GM21367 (cell line): ENCODE measurements at regions not wholly inside any gene's neighbourhood (a gene's known extent, or its start where the extent isn't known, plus 50 kb on each side); places are given as distances from the start of the nearest gene placed in this dataset.
A peak's percentile ranks its signal among the peaks of the same experiment; 100 is the strongest.

Experiments used
- ATAC-seq: cut with Tn5 transposase; IDR thresholded peaks from one replicate; pipeline ENCODE4 v1.9.1; 2021; ENCODE audit not compliant: unreplicated experiment

DNA sequence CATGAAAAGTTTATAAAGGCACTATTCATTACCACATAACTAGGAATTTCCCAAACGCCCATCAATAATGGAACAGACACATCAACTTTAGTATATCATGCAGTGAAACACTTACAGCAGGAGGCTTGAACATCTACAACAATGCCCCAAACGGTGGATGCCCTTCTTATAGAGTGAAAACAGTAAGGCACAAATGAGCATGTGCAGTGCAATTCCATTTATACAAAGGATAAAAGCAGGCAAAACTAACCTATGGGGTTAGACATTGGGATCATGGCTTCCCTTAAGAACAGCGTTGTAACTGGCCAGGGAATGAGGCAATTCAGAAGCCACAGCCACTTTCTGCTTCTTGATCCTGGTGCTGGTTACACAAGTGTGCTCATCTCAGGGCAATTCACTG, 1363.0 kb downstream of the TBC1D22A start:
- ATAC-seq, result no peak

DNA sequence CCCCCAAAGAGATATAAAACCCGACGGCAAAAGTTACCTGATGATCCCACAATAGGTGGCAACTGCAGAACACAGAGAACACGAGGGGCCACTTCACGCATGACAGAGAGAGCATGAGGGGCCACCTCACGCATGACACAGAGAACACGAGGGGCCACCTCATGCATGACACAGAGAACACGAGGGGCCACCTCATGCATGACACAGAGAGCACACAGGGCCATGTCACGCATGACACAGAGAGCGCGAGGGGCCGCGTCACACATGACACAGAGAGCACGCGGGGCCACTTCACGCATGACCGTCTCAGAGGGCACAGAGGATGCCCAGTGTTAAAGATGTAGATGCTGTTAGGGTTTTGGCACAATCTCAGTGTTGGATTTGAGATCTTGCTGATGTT, 1359.5 kb downstream of the TBC1D22A start:
- ATAC-seq, result no peak

DNA sequence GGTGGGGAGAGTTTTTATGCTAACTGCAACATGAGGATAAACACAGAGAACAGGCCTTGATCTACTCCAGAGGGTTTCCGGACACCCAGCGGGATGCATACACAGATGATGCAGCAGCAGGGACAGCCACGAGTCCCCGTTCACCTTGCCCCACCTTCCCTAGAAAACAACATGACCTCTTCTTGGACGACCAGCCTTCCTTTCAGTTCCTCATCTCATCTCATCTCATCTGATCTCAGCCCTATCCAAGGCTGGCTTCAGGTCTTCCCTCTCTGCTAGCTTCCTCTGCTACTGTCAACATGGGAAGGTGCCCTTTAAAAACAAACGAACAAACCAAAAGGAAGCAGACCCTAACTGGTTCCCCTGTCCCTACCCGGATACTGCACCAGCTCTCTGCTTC, 1356.2 kb downstream of the TBC1D22A start:
- no peak for ATAC-seq

DNA sequence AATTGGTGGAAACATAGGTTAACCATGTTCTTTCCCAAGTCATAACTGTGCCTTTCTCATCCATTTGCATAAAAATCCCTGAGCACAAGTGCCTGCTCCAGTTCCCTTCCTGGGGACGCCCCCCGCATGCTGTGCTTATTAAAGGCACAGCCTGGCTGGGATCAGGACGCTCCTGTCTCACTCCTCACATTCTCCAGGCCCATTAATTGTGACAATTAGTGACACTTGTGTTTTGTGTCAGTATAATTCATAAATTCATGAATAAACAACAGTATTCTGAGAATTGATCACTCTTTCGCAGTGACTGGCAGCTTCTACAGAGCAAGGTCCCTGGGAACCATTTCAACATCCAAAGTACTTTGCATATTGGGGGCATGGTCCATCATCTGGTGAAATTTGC, 1354.4 kb downstream of the TBC1D22A start:
- ATAC-seq, result no peak

DNA sequence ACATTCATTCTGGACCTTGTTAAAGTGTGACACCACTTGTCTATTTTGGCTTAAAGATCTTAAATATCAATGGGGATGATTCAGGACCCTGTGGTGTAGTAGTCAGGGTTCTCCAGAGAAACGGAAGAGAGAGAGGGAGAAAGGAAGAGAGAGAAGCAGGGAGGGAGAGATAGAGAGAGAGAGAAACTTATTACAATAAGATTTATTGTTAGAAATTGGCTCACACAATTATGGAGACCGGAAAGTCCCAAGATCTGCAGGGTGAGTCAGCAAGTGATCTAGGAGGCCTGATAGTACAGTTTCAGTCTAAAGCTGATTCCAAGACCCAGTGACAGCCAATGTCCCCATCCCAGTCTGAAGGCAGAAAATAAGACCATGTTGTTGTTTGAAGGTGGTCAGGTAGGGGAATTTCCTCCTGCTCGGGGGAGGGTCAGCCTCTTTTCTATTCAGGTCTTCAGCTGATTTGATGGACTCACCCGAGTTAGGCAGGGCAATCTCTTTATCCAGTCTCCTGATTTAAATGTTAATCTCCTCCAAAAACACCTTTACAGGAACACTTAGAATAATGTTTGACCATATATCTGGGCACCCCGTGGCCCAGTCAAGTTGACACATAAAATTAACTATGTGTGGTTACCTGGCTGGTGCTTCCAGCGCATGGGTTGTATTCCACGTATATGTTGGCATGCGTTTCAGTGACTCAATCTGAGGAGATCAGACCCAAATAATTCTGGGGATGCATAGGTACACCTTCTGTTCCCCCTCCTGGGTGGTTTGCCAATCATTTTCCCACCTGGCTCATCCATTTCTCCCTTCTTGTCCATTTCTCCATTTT, 1350.5 kb downstream of the TBC1D22A start:
- ATAC-seq, result no peak

DNA sequence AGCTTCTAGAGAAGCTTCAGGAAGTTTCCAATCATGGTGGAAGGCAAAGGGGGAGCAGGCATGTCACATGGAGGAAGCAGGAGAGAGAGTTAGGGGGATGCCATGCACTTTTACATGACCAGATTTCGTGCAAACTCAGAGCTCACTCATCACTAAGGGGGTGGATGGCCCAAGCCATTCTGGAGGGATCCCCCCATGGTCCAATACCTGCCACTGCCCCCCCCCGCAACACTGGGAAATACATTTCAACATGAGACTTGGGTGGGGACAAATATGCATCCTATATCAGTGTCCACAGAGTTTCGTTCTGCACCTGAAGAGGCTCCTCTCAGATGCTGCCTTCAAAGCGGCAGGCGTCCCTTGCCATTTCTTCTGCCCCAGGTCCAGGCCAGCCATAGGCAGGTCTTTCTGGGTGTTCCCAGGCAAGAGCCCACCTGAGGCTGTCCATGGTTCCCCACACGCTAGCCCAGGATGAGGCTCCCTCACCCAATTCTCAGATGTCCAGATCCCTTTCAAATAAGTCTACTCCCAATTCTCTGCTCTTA, 1344.3 kb downstream of the TBC1D22A start:
- no peak for ATAC-seq

DNA sequence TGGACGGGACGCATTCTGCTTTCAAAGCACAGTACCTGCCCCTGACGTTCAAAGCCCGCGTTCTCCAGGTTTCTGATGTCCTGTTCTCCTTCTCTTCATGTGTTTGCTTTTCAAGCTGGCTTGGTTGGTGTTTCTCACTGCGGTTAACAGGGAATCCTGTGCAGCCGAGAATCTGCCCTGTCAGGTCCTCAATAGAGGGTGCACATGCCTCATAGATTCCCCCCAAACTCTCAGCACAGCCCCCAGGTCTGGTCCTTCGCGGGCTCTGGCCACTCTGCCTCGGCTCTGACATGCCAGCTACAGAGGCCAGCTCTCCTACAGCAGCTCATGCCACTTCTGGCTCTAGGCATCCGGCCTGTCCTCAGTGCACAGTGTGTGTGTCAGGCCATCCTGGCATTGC, 1343.8 kb downstream of the TBC1D22A start:
- ATAC-seq, result no peak

DNA sequence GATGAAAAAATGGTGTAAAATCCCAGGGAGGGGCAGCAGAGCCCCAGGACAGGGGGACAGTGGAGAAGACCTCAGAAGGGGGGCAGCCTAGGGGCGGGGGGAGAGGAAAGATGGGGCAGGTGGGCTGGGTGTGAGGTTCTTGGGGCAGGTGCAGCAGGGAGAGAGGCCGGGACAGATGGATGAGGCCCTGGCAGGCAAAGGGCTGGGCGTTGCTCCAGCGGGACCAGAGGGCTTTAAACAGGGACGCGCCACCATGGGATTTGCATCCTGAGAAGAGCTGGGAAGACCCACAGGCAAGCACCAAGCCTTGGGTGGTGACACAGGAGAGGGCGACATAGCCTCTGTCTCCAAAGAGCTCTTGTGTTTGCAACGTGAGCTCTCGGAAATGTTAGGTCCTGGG, 1342.8 kb downstream of the TBC1D22A start:
- no peak for ATAC-seq

DNA sequence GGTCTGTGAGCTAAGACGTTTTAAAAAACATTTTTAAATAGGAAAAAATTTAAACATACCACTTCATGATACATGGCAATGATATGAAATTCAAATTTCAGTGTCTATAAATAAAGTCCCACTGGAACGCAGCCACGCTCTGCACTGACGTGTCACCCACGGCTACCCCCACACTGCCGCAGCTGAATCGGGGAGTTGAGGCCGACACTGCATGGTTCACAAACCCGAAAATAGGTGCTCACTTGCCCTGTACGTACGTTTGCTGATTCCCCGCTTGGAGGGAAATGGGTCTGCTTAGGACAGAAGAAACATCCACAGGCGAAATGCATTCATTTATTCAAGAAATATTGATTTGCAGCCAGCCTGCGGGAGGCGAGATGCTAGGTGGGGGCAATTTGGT, 1342.3 kb downstream of the TBC1D22A start:
- no peak for ATAC-seq

DNA sequence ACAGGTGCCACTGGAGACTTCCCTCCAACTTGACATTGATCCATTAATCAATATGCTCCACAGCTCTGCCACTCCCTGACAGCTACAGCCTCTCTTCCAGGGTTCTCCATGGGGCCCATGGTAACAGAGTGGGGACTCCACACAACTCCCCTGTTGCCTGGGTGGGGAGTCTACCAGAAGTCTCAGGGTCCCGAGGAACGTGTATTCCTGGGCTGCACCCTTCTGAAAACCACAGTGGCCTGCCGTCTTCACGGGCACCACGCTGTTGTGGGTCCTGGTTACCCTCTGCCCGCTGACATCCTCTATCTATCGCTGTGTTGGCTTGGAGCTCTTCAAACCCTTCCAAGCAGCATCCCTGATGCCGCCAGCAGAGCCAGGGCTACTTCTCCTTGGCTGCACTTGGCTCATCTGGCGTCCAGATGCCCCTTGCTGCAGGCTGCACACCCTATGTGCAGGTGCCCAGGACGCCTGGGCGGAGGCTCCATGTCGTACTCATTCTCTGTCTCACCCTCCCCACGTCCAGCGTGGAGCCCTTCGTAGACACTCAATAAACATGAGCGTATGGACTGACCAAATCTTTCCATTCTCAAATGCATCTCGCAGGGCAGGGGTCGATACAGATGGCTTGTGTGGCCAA, 1341.8 kb downstream of the TBC1D22A start:
- no peak for ATAC-seq

DNA sequence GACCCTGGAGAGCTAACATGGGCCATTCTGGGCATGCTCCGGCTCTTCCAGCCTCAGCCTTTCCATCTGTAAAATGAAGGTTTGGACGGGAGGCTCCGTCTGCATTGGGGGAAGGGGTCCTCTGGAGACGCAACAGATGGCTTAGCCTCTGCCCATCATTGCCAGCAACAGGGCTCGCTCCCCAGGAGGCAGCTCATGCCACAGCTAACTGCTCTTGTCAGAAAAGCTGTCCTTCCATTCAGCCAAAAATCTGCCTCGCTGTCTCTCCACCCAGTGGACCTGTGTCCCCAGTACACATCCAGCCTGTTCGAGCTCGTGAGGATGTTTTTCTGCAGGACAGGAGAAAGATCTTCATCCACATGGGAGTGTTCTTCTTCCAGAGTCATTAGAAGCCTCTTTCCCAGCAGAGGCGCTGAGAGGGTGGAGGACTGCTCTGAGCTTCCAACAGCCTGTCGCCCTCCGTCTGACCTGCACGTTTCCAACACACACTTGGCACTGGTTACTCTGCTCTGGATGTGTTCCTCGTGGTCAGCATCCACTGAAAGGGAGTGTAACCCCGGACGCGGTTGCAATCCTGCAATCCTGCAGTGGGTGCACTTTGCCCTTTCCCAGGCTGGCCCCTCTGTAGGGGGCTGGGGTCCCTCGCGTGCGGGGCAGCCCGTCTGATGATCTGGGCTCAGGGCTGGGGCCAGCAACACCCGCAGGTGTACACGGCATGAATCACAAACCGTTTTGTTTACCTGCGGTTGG, 1340.9 kb downstream of the TBC1D22A start:
- ATAC-seq, result no peak

DNA sequence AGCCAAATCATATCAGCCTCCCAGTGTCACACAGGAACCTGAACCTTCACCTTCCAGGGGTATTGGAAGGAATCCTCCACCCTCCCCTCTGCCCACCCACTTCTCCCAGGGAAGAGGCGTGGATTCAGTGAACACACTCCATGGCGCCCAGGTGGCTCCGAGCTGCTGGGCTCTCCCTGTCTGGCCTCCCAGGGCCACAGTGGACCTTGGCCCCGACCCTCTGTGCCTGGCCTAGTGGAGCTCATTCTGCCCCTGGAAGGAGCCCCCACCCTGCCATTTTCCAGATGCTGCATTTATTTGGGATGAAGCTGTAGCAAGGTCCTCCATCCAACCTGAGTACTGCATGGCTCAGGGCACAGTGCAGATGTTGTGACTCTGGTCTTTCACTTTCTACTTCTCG, 1340.1 kb downstream of the TBC1D22A start:
- ATAC-seq, result no peak

DNA sequence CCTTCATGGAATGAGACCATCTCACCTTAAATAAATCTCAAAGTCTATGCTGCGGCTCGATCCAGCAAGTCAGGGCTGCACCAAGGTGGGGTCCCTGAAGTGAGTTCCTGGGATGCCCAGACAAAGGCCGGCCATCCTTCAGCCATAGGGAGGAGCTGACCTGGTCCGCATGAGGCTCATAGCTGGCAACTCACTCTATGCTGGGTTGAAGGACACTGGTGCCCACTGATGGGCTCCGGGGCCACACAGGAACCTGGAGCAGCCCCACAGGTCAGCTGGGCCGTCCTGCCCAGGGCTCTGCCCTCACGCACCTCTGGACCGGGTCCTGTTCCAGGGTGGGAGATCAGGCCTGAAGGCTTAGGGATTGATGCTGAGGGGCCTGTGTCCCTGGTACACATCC, 1339.3 kb downstream of the TBC1D22A start:
- no peak for ATAC-seq

DNA sequence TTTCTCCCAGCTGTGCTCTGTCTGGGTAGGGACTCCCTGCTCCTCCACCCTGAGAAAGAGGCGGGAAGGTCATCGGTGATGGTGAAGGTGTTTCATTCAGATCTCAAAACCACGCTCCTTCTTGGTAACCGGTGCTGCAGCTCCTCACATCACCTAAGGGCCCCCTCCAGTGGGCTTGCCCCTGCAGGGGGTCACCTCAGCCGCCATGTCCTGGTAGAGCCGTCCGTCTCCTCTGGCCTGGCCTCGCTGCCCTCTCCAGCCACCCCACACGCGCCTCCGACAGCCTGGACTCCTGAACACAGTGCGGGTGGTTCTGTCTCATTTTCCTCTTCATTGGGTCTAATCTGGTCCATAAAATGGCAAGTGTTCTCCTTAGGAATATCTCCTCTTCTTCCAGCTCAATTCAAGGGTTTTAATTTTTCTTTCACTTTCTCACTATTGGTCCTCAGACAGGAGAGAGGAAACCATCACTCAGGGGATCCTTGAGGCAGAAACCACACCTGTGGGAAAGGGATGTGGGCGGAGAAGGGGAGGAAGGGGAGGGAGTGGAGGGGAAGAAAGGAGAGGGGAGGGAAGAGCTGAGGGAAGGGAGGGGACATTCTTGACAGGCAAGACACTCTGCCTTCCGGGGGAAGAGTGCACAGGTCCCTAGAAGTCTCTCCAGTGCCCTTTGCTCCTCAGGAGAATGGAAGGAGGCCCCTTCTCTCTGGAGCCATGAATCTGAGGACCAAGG, 1338.4 kb downstream of the TBC1D22A start:
- no peak for ATAC-seq

DNA sequence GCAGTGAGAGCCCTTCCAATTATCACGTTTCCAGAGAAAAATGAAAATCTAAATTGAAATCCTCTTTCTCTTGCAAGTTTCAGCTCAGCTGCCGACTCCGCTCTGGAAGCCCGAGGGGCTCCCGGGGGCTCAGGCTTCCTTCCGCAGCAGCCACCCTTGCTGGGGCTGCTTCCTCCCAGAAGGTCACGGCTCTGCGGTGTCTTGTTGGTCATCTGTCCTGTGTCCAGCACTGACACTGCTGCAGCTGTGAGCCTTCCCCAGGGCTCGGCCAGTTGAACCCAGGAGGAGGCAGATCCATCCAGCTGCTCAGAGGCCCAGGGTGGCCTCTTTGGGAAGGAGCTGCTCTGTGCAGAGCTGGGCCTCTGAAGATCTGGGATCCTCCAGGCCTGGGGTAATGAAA, 1337.2 kb downstream of the TBC1D22A start:
- no peak for ATAC-seq

DNA sequence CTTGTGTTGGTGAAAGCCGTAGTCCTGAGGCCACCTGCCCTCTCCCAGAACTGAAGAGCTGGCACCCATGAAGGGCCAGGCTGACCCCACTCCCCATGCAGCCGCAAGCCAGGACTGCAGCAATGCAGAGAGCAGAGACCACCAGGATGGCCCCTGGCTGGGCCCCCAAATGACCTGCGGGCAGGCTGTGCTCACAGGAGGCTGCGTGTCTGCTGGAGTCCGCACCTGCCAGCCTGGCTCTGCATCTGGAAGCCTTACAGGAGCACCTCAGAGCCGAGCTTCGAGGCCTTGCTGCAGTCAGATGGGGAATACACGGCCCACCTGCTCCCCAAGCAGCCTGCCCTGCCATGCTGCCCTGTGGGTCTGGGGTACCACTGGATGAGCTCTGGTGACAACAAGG, 1336.8 kb downstream of the TBC1D22A start:
- ATAC-seq, result no peak

DNA sequence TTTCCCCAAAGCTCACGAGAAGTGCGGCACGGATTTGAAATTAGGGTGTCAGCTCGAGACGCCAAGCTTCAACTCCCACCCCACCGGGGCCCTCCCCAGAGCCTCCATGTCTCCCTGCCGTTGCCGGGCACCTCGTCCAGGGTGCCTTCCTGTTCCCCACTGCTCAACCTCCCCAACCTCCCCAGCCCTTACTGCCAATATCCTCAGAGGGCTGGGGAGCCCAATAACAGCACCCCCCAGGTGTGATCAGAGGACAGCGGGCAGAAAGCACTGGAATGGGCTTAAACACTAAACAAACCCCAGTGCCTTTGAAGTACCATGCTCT, 1336.4 kb downstream of the TBC1D22A start:
- peak; percentile 17 for ATAC-seq

DNA sequence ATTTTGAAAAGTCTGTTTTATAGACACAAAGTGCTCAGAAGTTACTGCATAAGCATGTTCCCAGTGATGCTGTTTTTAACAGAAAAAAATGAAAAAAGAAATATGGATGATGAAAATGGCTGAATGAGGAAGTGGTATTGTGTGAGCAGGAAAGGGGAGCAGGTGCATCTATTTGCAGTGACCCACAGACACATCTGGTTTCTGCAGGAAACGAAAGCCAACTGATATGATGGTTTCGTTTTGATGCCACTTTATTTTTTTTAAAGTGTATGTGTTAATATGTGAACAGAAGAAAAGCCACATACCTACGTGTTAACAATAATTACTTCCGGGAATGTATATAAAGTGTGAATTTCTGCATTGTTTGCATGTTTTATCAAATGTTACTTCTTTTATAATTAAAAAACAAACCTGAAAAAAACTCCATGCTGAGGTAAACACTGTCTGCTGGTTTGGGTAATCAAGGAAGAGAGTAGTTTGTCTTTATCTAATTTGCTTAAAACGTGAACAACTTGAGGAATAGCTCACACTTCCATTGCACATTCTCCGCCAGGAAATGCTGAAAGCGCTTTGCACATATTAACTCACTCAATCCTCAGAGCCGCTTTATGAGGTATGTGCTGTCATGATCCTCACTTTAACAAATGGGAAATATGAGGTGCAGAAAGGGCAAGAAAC, 1335.9 kb downstream of the TBC1D22A start:
- ATAC-seq, result peak; percentile 60

DNA sequence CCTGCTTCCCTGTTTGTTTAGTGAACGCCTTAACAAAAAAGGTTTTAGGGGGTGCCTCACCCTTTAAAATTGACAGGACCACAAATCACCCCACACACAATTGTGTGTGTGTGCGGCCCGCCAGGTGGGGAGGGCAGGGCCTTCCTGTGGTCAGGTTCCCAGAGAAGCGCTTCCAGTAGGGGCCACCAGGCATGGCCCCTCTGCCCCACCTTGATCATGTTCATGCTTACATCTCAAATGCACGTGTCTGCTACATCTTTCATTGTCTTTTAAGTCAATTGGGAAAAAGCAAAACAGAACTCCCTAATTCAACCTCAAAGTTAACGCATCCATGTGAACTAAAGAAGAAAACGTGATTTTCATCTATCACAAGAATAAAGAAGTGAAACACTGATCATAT, 1335.3 kb downstream of the TBC1D22A start:
- no peak for ATAC-seq

DNA sequence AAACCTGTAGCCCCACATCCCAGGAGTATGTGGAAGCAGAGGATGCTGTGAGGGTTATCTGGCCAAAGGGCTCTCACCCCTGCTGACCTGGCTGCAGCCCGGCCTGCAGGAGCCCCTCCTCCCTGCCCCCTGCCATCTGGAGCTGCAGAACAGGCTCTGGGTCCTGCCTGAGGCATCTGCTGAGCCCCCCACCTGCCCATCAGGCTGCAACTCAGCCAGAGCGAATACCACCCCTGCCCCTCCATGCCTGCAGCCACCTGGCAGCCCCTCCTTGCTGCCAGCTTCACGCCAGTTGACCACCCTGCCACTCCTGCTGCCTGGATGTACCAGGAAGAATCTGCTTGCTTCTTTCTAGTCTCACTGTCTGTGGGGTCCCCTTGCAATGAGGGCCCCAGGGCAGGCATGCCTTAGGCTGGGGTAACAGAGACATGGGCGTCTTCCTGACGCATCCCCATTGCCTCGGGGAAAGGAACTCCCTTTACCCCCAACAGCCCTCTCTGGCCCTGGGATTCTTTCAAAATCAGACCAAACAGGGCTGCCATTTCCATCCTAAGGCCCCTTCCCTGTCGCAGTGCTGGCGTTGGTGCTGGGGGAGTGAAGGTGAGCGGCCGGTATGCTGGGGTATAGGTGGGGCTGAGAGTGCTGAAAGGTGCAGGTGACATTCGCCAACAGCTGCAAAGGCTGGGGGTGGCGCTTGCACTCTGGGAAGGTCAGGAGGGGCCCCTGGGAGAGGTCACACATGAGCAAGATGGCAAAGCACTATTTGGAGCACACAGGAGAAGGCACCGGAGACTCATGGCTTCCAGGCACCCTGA, 1334.6 kb downstream of the TBC1D22A start:
- no peak for ATAC-seq
